Transverse colon (tissue), 4 donors: ENCODE measurements at regions not wholly inside any gene's neighbourhood (a gene's known extent, or its start where the extent isn't known, plus 50 kb on each side); places are given as distances from the start of the nearest gene placed in this dataset.

Source experiments
- DNase-seq: peaks from one replicate; pipeline ENCODE4 v3.0.0-alpha.2; 2019
- H3K27ac ChIP-seq, 4 donors: fragments of 200-600 bp; sonication (generic); 2 replicates each; pipeline ENCODE4 v1.5.1; 2016 to 2018; ENCODE audit warnings: inconsistent platforms in 4 of 4
- H3K27me3 ChIP-seq: fragments of 200-600 bp; sonication (generic); 2 replicates; pipeline ENCODE4 v1.5.1; 2017; ENCODE audit warnings: inconsistent platforms
- H3K36me3 ChIP-seq, 4 donors: fragments of 200-600 bp; sonication (generic); 2 replicates each; pipeline ENCODE4 v1.5.1; 2017 to 2019; ENCODE audit warnings: inconsistent platforms in 4 of 4
- H3K4me1 ChIP-seq, 4 donors: fragments of 200-600 bp; sonication (generic); 2 replicates each; pipeline ENCODE4 v1.5.1; 2017 to 2020; ENCODE audit warnings: inconsistent platforms in 4 of 4
- H3K4me3 ChIP-seq, 4 donors: fragments of 200-600 bp; sonication (generic); 1 replicate in 1 of 4; 2 replicates in 3 of 4; pipeline versions ENCODE4 v1.5.1 to v1.6.1; 2017 to 2019; ENCODE audit warnings: inconsistent platforms in 4 of 4
- H3K9me3 ChIP-seq, 2 donors: fragments of 200-600 bp; sonication (generic); 2 replicates each; pipeline ENCODE4 v1.5.1; 2017 to 2019; ENCODE audit warnings: inconsistent platforms in 2 of 2
- EP300 ChIP-seq: sonication (generic); formaldehyde crosslinking; IDR thresholded peaks from one replicate; pipeline ENCODE4 v1.6.1; 2017; ENCODE audit warnings: antibody characterized with exemption, low read depth
- POLR2A ChIP-seq: fragments of 450-650 bp; IDR thresholded peaks from one replicate; pipeline ENCODE4 v1.6.1; 2016; ENCODE audit warnings: antibody characterized with exemption, mild to moderate bottlenecking, moderate library complexity
- POLR2AphosphoS5 ChIP-seq, 3 donors: sonication (generic); formaldehyde crosslinking; IDR thresholded peaks; one replicate each; pipeline ENCODE4 v1.6.1; 2016; ENCODE audit warnings: antibody characterized with exemption in 3 of 3
- WGBS, 2 donors: methylation state at CpG; one replicate each; pipeline ENCODE4 v1.1.5; 2018; ENCODE audit warnings: low coverage in 1 of 2; 5-methylcytosine and 5-hydroxymethylcytosine counted together
- in situ Hi-C, 4 donors: fragments of 200-750 bp; cut with MboI; loops; one replicate each; pipeline versions ENCODE4 v1.15.0 to v1.15.1; 2017; ENCODE audit warnings: low sequenced_read_pairs in 3 of 4, low pct_ligation_motif_present in 1 of 4, low pct_unique_long_range_greater_than_20kb in 1 of 4
- intact Hi-C: fragments of 100-400 bp; cut with DNase I; formaldehyde crosslinking; loops from one replicate; pipeline ENCODE4 v1.15.1; 2023; ENCODE audit warnings: low total_unique reads
- TF ChIP-seq, protein P1 (sequence below), 5 experiments: fragments of 200-600 bp in 3 of 5; fragments of 450-650 bp in 2 of 5; sonication (generic) in 3 of 5; IDR thresholded peaks; 1 replicate in 2 of 5; 2 replicates in 3 of 5; pipeline ENCODE4 v1.5.1; 2016 to 2017; ENCODE audit warnings: antibody characterized with exemption in 5 of 5, inconsistent platforms in 3 of 5, mild to moderate bottlenecking in 2 of 5, moderate library complexity in 1 of 5

DNA sequence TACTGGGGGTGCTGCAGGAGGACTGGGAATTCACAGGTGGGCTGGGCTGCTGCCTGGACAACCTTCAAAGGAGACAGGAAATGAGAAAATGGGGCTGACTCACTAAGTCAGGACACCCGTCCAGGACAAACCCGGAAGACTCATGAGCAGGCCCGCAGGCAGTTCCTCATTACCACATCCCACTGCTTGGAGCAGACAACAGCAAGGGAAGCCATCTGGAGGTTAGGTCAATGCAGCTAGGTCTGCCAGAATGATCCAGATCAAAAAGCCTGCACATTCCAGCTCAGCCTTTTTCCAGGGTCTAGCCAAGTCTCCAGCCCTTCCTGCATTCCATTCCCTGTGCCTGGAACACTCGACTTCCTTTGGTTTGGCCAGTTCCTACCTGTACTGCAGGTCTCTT is 536.5 kb upstream of the CDH11 start:
- TF ChIP-seq POLR2A (no peak), POLR2AphosphoS5 (IDR thresholded peaks at IDR 0.05) (no peak), EP300 (no peak)
- TF ChIP-seq, protein P1, sequence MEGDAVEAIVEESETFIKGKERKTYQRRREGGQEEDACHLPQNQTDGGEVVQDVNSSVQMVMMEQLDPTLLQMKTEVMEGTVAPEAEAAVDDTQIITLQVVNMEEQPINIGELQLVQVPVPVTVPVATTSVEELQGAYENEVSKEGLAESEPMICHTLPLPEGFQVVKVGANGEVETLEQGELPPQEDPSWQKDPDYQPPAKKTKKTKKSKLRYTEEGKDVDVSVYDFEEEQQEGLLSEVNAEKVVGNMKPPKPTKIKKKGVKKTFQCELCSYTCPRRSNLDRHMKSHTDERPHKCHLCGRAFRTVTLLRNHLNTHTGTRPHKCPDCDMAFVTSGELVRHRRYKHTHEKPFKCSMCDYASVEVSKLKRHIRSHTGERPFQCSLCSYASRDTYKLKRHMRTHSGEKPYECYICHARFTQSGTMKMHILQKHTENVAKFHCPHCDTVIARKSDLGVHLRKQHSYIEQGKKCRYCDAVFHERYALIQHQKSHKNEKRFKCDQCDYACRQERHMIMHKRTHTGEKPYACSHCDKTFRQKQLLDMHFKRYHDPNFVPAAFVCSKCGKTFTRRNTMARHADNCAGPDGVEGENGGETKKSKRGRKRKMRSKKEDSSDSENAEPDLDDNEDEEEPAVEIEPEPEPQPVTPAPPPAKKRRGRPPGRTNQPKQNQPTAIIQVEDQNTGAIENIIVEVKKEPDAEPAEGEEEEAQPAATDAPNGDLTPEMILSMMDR (IDR thresholded peaks at IDR 0.05), result no peak
- Histone ChIP-seq H3K36me3 (no peaks in the 10 kb centered on the region), H3K9me3 (no peaks in the 10 kb centered on the region), H3K4me3 (no peak overlapping the region), H3K4me1 (no peaks in the 10 kb centered on the region), H3K27ac (no peak overlapping the region), H3K27me3 (no peaks in the 10 kb centered on the region)
- DNase-seq, result no peak
- 13 to 68% methylated on average over 1 to 4 of the region's 4 CpGs for WGBS, 2 donors
- in situ Hi-C loops (no loop called here), intact Hi-C loops (no loop called here)

DNA sequence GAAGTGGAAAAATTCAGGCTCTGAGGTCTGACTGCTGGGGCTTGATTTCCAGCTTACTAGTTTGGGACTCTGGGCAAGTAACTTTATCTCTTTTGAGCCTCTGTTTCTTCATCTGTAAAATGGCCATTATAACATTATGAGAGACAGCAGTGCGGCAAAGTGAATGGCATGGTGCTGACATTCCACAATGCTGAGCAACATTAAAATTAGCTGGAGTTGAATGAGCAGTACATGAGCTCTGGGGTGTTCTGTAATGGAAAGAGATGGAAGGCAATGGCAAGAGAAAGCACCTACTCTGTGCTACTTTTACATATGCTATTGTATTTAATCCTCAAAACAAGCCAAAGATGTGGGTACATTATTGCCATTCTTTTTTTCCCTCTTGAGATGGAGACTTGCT is 535.7 kb upstream of the CDH11 start:
- in situ Hi-C loops, result no loop called here
- WGBS, 2 donors, result 88 to 91% methylated on average over 1 of the region's 1 CpG
- Histone ChIP-seq H3K9me3 (no peaks in the 10 kb centered on the region), H3K4me1 (no peaks in the 10 kb centered on the region), H3K36me3 (no peaks in the 10 kb centered on the region), H3K27ac (no peak overlapping the region), H3K4me3 (no peak overlapping the region), H3K27me3 (no peaks in the 10 kb centered on the region)
- DNase-seq, result no peak
- TF ChIP-seq EP300 (no peak), POLR2AphosphoS5 (IDR thresholded peaks at IDR 0.05) (no peak), POLR2A (no peak)
- intact Hi-C loops, result no loop called here

DNA sequence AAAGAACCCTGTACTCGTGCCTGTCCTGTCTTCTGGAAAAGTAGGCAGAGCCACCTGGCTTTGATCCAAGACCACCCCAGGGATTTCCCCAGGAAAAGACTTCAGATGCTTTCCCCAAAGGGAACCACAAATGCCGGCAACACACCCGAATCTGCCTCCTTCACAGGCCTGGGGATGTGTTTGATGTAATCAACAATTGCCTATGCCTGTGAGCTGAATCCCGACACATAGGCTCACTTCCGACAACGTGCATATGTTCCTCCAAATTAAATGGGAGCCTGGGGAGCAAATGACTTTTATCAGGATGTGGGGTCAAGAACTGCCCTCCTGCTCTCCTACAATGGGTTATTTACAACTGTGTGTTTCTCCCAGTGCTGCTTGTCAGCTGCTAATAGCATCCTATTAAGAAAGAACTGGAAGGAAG is 535.2 kb upstream of the CDH11 start:
- Histone ChIP-seq H3K27ac (no peak overlapping the region), H3K27me3 (no peaks in the 10 kb centered on the region), H3K4me1 (no peaks in the 10 kb centered on the region), H3K9me3 (no peaks in the 10 kb centered on the region), H3K4me3 (no peak overlapping the region), H3K36me3 (no peaks in the 10 kb centered on the region)
- in situ Hi-C loops, result no loop called here
- intact Hi-C loops, result no loop called here
- DNase-seq, result no peak
- 51 to 86% methylated on average over 1 to 6 of the region's 6 CpGs for WGBS, 2 donors
- TF ChIP-seq, protein P1 (IDR thresholded peaks at IDR 0.05), result no peak
- TF ChIP-seq POLR2AphosphoS5 (IDR thresholded peaks at IDR 0.05), result no peak
- no peak for TF ChIP-seq EP300
- TF ChIP-seq POLR2A, result no peak

DNA sequence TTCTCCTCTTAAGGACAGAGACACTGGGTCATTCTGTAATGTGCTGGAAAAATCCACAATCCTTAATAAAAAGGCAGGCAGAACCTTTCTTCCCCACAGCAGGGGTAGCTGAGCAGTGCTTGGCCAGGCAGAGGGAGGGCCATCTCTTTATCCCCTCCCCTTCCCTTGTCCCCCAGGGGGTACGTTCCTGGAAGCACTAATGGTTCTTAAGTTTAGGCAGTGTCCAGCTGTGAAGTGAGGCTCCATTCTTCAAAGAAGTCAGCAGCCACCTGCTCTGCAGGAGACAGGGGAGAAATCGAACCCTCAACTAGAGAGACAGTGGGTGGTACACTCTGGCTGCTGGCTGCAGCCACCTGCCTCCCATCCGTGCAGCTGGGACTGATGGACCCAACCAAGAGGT is 533.9 kb upstream of the CDH11 start:
- TF ChIP-seq POLR2A, result no peak
- TF ChIP-seq POLR2AphosphoS5 (IDR thresholded peaks at IDR 0.05), result no peak
- TF ChIP-seq EP300, result no peak
- TF ChIP-seq, protein P1 (IDR thresholded peaks at IDR 0.05), result no peak

GRCh38 chr16:65648101-65648500 is 526.2 kb upstream of the CDH11 start:
- Histone ChIP-seq H3K9me3 (no peaks in the 10 kb centered on the region), H3K4me3 (no peak overlapping the region), H3K27me3 (no peaks in the 10 kb centered on the region), H3K36me3 (no peaks in the 10 kb centered on the region), H3K4me1 (no peaks in the 10 kb centered on the region), H3K27ac (no peak overlapping the region)
- no peak for TF ChIP-seq POLR2AphosphoS5 (IDR thresholded peaks at IDR 0.05)
- no peak for TF ChIP-seq EP300
- TF ChIP-seq, protein P1 (IDR thresholded peaks at IDR 0.05), result no peak
- no peak for TF ChIP-seq POLR2A
- in situ Hi-C loops (no loop called here), intact Hi-C loops (no loop called here)
- WGBS, 2 donors, result 80 to 90% methylated on average over 5 of the region's 5 CpGs
- DNase-seq, result no peak

More for the DNA sequence above, 533.9 kb upstream of the CDH11 start:
- H3K9me3 ChIP-seq, result no peaks in the 10 kb centered on the region
- WGBS, 2 donors, result 43% methylated on average over 3 of the region's 3 CpGs; no CpG with 5 or more reads in 1 of the 2 donors
- DNase-seq, result no peak
- H3K4me1 ChIP-seq, result no peaks in the 10 kb centered on the region
- intact Hi-C loops (no loop called here), in situ Hi-C loops (no loop called here)
- H3K36me3 ChIP-seq, result no peaks in the 10 kb centered on the region
- no peaks in the 10 kb centered on the region for H3K27me3 ChIP-seq
- H3K27ac ChIP-seq, result no peak overlapping the region
- H3K4me3 ChIP-seq, result no peak overlapping the region
